HEK293 (cell line): ENCODE measurements at regions not wholly inside any gene's neighbourhood (a gene's known extent, or its start where the extent isn't known, plus 50 kb on each side); places are given as distances from the start of the nearest gene placed in this dataset.

Source experiments
- CTCF ChIA-PET: fragments of 350-600 bp; formaldehyde crosslinking; extraction: SDS; loops from one replicate; lab custom pipeline; 2021; ENCODE audit warnings: antibody characterized with exemption; lab: Yijun Ruan, JAX
- POLR2A ChIA-PET: fragments of 300-600 bp; formaldehyde crosslinking; extraction: SDS; loops from one replicate; lab custom pipeline; 2020; ENCODE audit warnings: antibody characterized with exemption, inconsistent platforms; lab: Yijun Ruan, JAX
- H3K27ac ChIP-seq: fragments of 200-500 bp; sonication (Bioruptor generic); 2 replicates; pipeline ENCODE4 v1.5.1; 2014; ENCODE audit warnings: low read depth, low read length, control low read depth, inconsistent platforms; ENCODE audit errors: extremely low read depth
- H3K36me3 ChIP-seq, 2 experiments: fragments of 200-500 bp in 1 of 2; sonication (Bioruptor generic) in 1 of 2; 1 replicate in 1 of 2; 2 replicates in 1 of 2; pipeline ENCODE4 v1.5.1; 2014 to 2017; ENCODE audit warnings: inconsistent platforms in 2 of 2, low read length in 2 of 2; ENCODE audit not compliant: control insufficient read depth in 2 of 2, insufficient read depth in 1 of 2
- H3K4me1 ChIP-seq: fragments of 200-500 bp; sonication (Bioruptor generic); 2 replicates; pipeline ENCODE4 v1.5.1; 2014; ENCODE audit warnings: mild to moderate bottlenecking, low read length, inconsistent platforms; ENCODE audit not compliant: control insufficient read depth, insufficient read depth
- H3K4me3 ChIP-seq: 2 replicates; pipeline ENCODE4 v1.5.1; 2011; ENCODE audit warnings: low read depth, mild to moderate bottlenecking, control low read depth, low read length, moderate library complexity
- H3K9me3 ChIP-seq: fragments of 200-500 bp; sonication (Bioruptor generic); 2 replicates; pipeline ENCODE4 v1.5.1; 2014; ENCODE audit warnings: low read depth, low read length, inconsistent platforms; ENCODE audit not compliant: control insufficient read depth, insufficient read depth
- BCL11B ChIP-seq: fragments of 450-650 bp; formaldehyde crosslinking; IDR thresholded peaks from 2 replicates; pipeline ENCODE4 v1.5.1; 2016; ENCODE audit warnings: low read depth, missing biosample characterization, missing genetic modification characterization
- GLIS1 ChIP-seq: fragments of 450-650 bp; formaldehyde crosslinking; IDR thresholded peaks from 2 replicates; pipeline ENCODE4 v1.5.1; 2016; ENCODE audit warnings: missing biosample characterization, missing genetic modification characterization
- MYNN ChIP-seq: fragments of 450-650 bp; formaldehyde crosslinking; IDR thresholded peaks from 2 replicates; pipeline ENCODE4 v1.5.1; 2016; ENCODE audit warnings: missing biosample characterization, missing genetic modification characterization, borderline replicate concordance
- SP2 ChIP-seq: fragments of 450-650 bp; formaldehyde crosslinking; IDR thresholded peaks from 2 replicates; pipeline ENCODE4 v1.5.1; 2016; ENCODE audit warnings: missing biosample characterization, missing genetic modification characterization
- WT1 ChIP-seq: fragments of 450-650 bp; formaldehyde crosslinking; IDR thresholded peaks from 2 replicates; pipeline ENCODE4 v1.5.1; 2016; ENCODE audit warnings: missing biosample characterization, missing genetic modification characterization
- ZBTB6 ChIP-seq: fragments of 450-650 bp; formaldehyde crosslinking; IDR thresholded peaks from 2 replicates; pipeline ENCODE4 v1.5.1; 2017; ENCODE audit warnings: missing biosample characterization, missing genetic modification characterization
- ZBTB7A ChIP-seq: fragments of 450-650 bp; formaldehyde crosslinking; IDR thresholded peaks from 2 replicates; pipeline ENCODE4 v1.5.1; 2016; ENCODE audit warnings: low read depth, missing biosample characterization, missing genetic modification characterization
- ZEB2 ChIP-seq: fragments of 450-650 bp; formaldehyde crosslinking; IDR thresholded peaks from 2 replicates; pipeline ENCODE4 v1.5.1; 2016; ENCODE audit warnings: missing biosample characterization, missing genetic modification characterization
- ZNF140 ChIP-seq: fragments of 450-650 bp; formaldehyde crosslinking; IDR thresholded peaks from 2 replicates; pipeline ENCODE4 v1.5.1; 2016; ENCODE audit warnings: missing biosample characterization, missing genetic modification characterization
- ZNF169 ChIP-seq: fragments of 450-650 bp; formaldehyde crosslinking; IDR thresholded peaks from 2 replicates; pipeline ENCODE4 v1.5.1; 2016; ENCODE audit warnings: missing biosample characterization, missing genetic modification characterization
- ZNF214 ChIP-seq: fragments of 450-650 bp; formaldehyde crosslinking; IDR thresholded peaks from 2 replicates; pipeline ENCODE4 v1.5.1; 2017; ENCODE audit warnings: missing biosample characterization, mild to moderate bottlenecking, missing genetic modification characterization, borderline replicate concordance
- ZNF48 ChIP-seq: fragments of 450-650 bp; formaldehyde crosslinking; IDR thresholded peaks from 2 replicates; pipeline ENCODE4 v1.5.1; 2016; ENCODE audit warnings: missing biosample characterization, missing genetic modification characterization
- ZNF600 ChIP-seq: fragments of 450-650 bp; formaldehyde crosslinking; IDR thresholded peaks from 2 replicates; pipeline ENCODE4 v1.5.1; 2016; ENCODE audit warnings: missing biosample characterization, missing genetic modification characterization
- ZNF670 ChIP-seq: fragments of 450-650 bp; formaldehyde crosslinking; IDR thresholded peaks from 2 replicates; pipeline ENCODE4 v1.5.1; 2016; ENCODE audit warnings: missing biosample characterization, missing genetic modification characterization, low read depth
- ZNF704 ChIP-seq: fragments of 450-650 bp; formaldehyde crosslinking; IDR thresholded peaks from 2 replicates; pipeline ENCODE4 v1.5.1; 2016; ENCODE audit warnings: missing biosample characterization, missing genetic modification characterization
- ZNF747 ChIP-seq: fragments of 450-650 bp; formaldehyde crosslinking; IDR thresholded peaks from 2 replicates; pipeline ENCODE4 v1.5.1; 2016; ENCODE audit warnings: missing biosample characterization, missing genetic modification characterization
- ZNF785 ChIP-seq: fragments of 450-650 bp; formaldehyde crosslinking; IDR thresholded peaks from 2 replicates; pipeline ENCODE4 v1.5.1; 2016; ENCODE audit warnings: missing biosample characterization, missing genetic modification characterization
- ZNF837 ChIP-seq: fragments of 450-650 bp; formaldehyde crosslinking; IDR thresholded peaks from 2 replicates; pipeline ENCODE4 v1.5.1; 2016; ENCODE audit warnings: missing biosample characterization, missing genetic modification characterization
- TF ChIP-seq, protein P1 (sequence below): fragments of 450-650 bp; formaldehyde crosslinking; IDR thresholded peaks from 2 replicates; pipeline ENCODE4 v1.5.1; 2017; ENCODE audit warnings: missing biosample characterization, missing genetic modification characterization
- TF ChIP-seq, protein P2 (sequence below): fragments of 450-650 bp; formaldehyde crosslinking; IDR thresholded peaks from 2 replicates; pipeline ENCODE4 v1.5.1; 2017; ENCODE audit warnings: missing biosample characterization, missing genetic modification characterization
- TF ChIP-seq, protein P3 (sequence below): fragments of 450-650 bp; formaldehyde crosslinking; IDR thresholded peaks from 2 replicates; pipeline ENCODE4 v1.5.1; 2016; ENCODE audit warnings: missing biosample characterization, missing genetic modification characterization

DNA sequence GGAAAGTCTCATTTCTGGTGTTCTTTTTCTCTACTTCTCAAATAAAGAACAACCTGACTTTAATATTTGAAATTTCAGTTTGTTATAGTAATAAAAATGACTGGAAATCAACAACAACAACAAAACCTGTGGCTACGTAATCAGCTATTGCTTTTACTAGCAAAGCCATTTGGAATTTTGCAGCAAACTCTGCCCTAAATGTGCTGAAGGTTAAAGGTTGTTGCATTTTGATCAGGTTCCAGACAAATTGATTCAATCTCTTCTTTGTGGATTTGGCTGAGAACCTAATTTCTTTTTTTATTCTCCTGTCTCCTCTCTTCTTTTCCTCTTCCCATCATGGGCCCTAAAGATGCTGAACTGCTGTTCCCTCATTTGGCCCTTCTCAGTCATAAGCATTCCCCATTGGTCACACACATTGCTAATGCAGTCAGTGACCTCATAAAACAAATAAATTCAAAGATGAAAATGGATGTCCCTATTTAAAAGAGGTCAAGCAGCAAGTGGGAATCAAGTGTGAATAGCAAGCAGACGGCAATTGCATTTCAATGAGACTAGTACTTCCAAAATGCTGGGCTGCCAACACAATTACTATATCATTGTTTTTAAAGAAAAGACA is 795.1 kb upstream of the CDH8 start (continued):
- TF ChIP-seq, protein P1, sequence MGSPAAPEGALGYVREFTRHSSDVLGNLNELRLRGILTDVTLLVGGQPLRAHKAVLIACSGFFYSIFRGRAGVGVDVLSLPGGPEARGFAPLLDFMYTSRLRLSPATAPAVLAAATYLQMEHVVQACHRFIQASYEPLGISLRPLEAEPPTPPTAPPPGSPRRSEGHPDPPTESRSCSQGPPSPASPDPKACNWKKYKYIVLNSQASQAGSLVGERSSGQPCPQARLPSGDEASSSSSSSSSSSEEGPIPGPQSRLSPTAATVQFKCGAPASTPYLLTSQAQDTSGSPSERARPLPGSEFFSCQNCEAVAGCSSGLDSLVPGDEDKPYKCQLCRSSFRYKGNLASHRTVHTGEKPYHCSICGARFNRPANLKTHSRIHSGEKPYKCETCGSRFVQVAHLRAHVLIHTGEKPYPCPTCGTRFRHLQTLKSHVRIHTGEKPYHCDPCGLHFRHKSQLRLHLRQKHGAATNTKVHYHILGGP (tag by site-specific recombination): no peak
- TF ChIP-seq ZBTB7A (tag by site-specific recombination): no peak
- TF ChIP-seq, protein P2, sequence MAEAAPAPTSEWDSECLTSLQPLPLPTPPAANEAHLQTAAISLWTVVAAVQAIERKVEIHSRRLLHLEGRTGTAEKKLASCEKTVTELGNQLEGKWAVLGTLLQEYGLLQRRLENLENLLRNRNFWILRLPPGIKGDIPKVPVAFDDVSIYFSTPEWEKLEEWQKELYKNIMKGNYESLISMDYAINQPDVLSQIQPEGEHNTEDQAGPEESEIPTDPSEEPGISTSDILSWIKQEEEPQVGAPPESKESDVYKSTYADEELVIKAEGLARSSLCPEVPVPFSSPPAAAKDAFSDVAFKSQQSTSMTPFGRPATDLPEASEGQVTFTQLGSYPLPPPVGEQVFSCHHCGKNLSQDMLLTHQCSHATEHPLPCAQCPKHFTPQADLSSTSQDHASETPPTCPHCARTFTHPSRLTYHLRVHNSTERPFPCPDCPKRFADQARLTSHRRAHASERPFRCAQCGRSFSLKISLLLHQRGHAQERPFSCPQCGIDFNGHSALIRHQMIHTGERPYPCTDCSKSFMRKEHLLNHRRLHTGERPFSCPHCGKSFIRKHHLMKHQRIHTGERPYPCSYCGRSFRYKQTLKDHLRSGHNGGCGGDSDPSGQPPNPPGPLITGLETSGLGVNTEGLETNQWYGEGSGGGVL: no peak
- TF ChIP-seq, all 188 proteins: peak for 0

DNA sequence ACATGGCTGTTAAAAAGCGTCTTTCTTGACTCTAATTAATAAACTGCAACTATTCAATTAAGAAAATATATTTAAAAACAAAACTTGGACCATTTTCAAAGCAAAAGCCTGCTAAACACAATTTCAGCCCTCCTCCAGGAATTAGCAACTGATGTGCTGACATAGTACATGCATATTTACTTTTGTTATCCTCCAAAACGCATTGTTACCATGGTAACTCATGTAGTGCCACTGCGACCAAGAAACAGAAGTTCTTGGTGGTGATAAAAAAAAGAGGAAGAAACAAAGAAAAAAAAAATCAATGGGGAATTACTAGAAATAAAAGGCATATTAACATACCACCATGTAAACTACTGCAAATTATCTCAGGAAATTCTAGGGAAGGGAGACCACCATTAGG is 793.4 kb upstream of the CDH8 start:
- no peaks in the 10 kb centered on the region for H3K9me3 ChIP-seq
- ChIA-PET CTCF (no interaction called here), POLR2A (no interaction called here)
- H3K4me1 ChIP-seq: no peaks in the 10 kb centered on the region
- TF ChIP-seq MYNN (tag by site-specific recombination) (no peak), ZNF704 (tag by site-specific recombination) (no peak), ZBTB6 (tag by site-specific recombination) (no peak), ZNF837 (tag by site-specific recombination) (no peak), ZNF169 (tag by site-specific recombination) (no peak), WT1 (tag by site-specific recombination) (no peak), ZNF140 (no peak)
- no peaks in the 10 kb centered on the region for H3K36me3 ChIP-seq
- no peak overlapping the region for H3K27ac ChIP-seq
- no peak overlapping the region for H3K4me3 ChIP-seq

GRCh38 chr16:62829084-62829483 is 792.8 kb upstream of the CDH8 start:
- TF ChIP-seq ZNF600: no peak
- TF ChIP-seq SP2 (tag by site-specific recombination): no peak
- CTCF ChIA-PET: no interaction called here
- Histone ChIP-seq H3K4me1 (no peaks in the 10 kb centered on the region), H3K27ac (no peak overlapping the region), H3K9me3 (no peaks in the 10 kb centered on the region), H3K36me3 (no peaks in the 10 kb centered on the region), H3K4me3 (no peak overlapping the region)
- POLR2A ChIA-PET: no interaction called here

GRCh38 chr16:62821824-62822223 is 785.6 kb upstream of the CDH8 start:
- no peaks in the 10 kb centered on the region for H3K9me3 ChIP-seq
- CTCF ChIA-PET: no interaction called here
- H3K4me3 ChIP-seq: no peak overlapping the region
- no peaks in the 10 kb centered on the region for H3K4me1 ChIP-seq
- no peak overlapping the region for H3K27ac ChIP-seq
- POLR2A ChIA-PET: no interaction called here
- H3K36me3 ChIP-seq: no peaks in the 10 kb centered on the region
- TF ChIP-seq ZEB2 (tag by site-specific recombination) (no peak), ZNF785 (tag by site-specific recombination) (no peak), ZNF670 (tag by site-specific recombination) (no peak), ZNF747 (tag by site-specific recombination) (no peak), ZNF169 (tag by site-specific recombination) (no peak), GLIS1 (tag by site-specific recombination) (no peak), BCL11B (tag by site-specific recombination) (no peak), ZNF214 (tag by site-specific recombination) (no peak), ZNF48 (tag by site-specific recombination) (no peak)
- TF ChIP-seq, protein P3, sequence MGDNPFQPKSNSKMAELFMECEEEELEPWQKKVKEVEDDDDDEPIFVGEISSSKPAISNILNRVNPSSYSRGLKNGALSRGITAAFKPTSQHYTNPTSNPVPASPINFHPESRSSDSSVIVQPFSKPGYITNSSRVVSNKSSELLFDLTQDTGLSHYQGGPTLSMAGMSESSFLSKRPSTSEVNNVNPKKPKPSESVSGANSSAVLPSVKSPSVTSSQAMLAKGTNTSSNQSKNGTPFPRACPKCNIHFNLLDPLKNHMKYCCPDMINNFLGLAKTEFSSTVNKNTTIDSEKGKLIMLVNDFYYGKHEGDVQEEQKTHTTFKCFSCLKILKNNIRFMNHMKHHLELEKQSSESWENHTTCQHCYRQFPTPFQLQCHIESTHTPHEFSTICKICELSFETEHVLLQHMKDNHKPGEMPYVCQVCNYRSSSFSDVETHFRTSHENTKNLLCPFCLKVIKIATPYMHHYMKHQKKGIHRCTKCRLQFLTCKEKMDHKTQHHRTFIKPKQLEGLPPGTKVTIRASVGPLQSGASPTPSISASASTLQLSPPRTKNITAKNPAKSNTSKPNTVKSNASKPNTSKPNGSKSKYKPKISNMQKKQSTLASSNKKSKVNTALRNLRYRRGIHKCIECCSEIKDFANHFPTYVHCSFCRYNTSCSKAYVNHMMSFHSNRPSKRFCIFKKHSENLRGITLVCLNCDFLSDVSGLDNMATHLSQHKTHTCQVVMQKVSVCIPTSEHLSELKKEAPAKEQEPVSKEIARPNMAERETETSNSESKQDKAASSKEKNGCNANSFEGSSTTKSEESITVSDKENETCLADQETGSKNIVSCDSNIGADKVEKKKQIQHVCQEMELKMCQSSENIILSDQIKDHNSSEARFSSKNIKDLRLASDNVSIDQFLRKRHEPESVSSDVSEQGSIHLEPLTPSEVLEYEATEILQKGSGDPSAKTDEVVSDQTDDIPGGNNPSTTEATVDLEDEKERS (tag by site-specific recombination): no peak
